Stimulated activated CD4-positive, alpha-beta T cell treated with anti-CD3 and anti-CD28 coated beads, Interleukin-12 subunit alpha, Interleukin-12 subunit beta, amount 100 ng/mL, for 4 hours (primary cell): ENCODE measurements at regions not wholly inside any gene's neighbourhood (a gene's known extent, or its start where the extent isn't known, plus 50 kb on each side); places are given as distances from the start of the nearest gene placed in this dataset.
A peak's percentile ranks its signal among the peaks of the same experiment; 100 is the strongest.

Experiments
- DNase-seq: peaks from one replicate; pipeline ENCODE4 v3.0.0-alpha.2; 2020

DNA sequence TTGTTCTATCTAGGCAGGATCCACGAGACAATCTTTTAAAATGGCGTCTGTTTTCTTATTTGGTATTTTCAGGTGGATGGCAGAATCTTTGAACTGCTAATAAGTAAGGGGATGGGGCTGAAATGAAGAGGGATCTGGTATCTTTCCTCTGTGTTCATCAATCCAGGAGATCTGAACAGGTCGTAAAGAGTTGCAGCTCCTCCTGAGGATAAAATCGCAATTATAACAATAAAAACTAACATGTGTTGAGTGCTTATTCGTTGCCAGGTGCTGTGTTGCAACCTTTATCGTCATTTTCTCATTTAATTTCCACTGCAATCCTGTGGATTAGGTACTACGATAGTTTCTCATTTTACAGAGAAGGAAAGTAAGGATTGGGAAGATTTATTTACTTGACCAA is 134.6 kb upstream of the DPYD start:
- no peak for DNase-seq

DNA sequence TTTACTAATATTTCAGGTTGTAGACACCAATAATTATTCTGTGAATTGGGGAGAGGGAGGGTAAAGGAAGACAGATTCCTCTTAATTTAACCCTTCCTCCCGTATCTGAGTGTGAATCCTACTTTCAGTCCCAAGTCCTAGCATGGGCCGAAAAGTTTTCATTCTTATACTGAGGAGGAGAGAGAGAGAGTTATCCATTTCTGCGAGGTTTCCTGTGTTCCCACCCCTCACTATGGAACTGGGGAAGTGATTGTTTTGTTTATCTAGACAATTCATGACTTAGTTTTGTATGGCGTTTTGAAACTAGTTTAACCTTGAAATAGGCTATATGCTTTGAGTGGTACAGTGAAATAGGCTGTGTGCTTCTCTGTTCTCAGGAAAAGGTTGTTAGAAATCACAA is 134.0 kb upstream of the DPYD start:
- no peak for DNase-seq

DNA sequence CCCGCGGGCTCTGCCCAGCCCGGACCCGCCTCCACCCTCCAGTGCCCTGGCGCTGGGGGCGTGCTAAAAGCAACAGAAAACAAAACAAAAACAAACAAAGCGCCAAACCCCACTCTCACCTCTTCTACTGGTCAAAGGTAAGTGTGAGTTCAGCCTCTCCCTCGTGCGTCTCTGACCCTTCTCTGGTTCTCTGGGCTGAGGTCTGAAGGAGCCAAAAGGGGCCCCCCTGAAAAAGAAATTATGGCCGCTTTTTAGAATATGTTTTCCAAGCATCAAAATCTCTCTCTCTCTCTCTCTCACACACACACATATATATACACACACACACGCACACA is 133.5 kb upstream of the DPYD start:
- DNase-seq: no peak

- DNase-seq: peak; percentile 60
These were observed 132.9 kb upstream of the DPYD start for GRCh38 chr1:98053471-98054366.

DNA sequence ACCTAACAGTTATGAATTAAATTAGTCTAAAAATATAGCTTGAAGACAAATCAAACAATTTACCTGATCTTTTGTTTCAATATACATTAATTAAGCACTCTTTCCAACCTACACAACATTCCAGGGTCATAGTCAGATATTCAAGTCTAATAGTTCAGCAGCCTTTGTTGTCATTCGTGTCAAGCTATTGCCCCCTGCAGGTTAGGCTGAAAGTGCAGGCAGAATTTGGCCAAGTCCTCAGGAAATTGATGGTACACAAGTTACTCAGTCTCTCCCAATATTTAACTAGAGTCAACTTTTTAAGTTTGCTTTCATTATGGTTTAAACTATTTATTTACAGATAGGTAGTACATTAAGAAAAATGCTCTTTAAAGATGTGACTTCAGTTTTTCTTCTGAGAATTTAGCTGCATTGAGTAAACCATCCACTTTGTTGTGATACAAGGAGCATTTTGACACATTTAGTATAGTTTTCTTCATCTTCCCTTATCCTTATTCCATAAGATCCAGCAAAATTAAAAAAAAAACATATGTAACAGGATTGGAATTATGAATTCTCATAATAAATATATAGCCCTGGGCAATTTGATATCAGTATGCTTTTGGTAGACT is 130.3 kb upstream of the DPYD start:
- peak; percentile 65 for DNase-seq

- no peak for DNase-seq
These were observed 128.7 kb upstream of the DPYD start for GRCh38 chr1:98049370-98050135.

GRCh38 chr1:98048751-98049325 is 128.0 kb upstream of the DPYD start:
- no peak for DNase-seq

GRCh38 chr1:98048244-98048643 is 127.4 kb upstream of the DPYD start:
- DNase-seq: peak; percentile 58

GRCh38 chr1:98047171-98047570 is 126.3 kb upstream of the DPYD start:
- DNase-seq: no peak

- DNase-seq: no peak
These were observed 125.2 kb upstream of the DPYD start for GRCh38 chr1:98045767-98046641.

- no peak for DNase-seq
These were observed 124.5 kb upstream of the DPYD start for GRCh38 chr1:98045211-98045766.

GRCh38 chr1:98044766-98045165 is 123.9 kb upstream of the DPYD start:
- no peak for DNase-seq

DNA sequence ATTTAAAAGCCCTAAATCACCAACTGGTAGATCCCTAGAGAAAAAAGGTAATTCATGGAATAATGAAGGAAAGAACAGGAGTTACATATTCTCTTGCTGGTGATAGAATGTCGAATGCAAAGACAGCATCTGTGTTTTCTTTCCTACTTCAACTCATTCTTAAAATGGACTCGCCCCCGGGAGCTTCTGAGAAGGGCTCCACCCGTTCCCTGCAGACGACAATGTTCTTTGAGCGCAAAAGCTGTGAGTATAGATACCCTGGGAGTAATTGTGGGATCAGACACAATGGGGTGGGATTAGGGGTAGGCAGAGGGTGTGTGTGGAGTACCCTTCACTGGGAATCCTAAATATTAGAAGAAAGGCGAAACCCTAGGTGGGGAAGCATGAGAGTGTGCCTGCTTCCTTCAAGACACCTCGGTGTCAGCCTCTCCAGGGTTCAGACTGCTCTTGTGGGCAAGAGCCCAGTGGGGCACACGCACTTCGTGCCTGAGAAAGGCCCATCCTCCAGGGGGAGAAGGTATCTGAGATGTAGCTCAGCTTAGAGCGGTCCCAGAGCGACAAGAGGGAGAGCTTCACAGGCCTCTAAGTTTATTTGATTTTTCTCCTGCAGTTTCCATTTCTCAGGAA is 123.3 kb upstream of the DPYD start:
- DNase-seq: no peak

GRCh38 chr1:98035602-98036002 is 114.8 kb upstream of the DPYD start:
- DNase-seq: no peak

GRCh38 chr1:98034505-98034904 is 113.7 kb upstream of the DPYD start:
- no peak for DNase-seq

DNA sequence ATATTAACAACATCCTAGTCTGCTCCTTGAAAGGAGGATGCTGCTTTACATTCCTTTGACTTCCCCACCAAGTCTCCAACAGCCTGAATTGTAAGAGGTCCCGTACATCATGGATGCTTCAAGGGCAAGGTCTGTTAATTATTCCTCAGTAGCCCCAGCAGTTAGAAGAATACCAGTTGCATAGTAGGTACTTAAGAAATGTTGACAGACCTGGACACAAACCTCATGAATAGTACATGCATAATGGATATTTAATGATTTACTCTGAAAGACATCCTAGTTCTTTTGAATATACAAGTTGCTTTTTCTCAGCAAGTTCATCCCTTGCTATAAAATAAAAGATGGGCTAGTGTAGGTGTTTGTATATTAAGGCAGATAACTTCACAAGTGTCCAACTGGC is 112.1 kb upstream of the DPYD start:
- DNase-seq: no peak

GRCh38 chr1:98030976-98031375 is 110.1 kb upstream of the DPYD start:
- DNase-seq: no peak

- no peak for DNase-seq
These were observed 109.6 kb upstream of the DPYD start for GRCh38 chr1:98030483-98030882.

DNA sequence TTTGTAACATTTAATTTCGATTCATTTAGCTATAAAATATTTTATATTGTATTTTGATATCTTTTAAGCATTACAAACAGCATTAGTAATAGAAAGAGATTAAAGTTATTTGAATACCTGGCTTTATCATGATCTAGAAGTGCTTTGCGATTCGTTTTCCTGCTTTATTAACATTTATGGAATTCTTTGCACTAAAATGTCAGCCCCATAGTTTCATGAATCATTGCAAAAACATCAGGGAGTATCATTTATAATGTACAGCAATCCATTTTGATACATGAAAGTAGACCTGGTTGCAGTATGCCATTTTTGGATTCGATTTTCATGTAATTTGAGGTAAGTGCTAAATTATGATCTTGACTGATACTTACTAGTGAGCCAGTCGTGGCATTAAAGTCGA is 108.0 kb upstream of the DPYD start:
- DNase-seq: no peak

GRCh38 chr1:98027103-98027705 is 106.4 kb upstream of the DPYD start:
- no peak for DNase-seq

- no peak for DNase-seq
These were observed 105.0 kb upstream of the DPYD start for GRCh38 chr1:98025858-98026257.
